H9 (cell line): ENCODE measurements at regions not wholly inside any gene's neighbourhood (a gene's known extent, or its start where the extent isn't known, plus 50 kb on each side); places are given as distances from the start of the nearest gene placed in this dataset.

Source experiments
- DNase-seq: peaks from one replicate; pipeline ENCODE4 v3.0.0-alpha.2; 2017
- H2AFZ ChIP-seq: one replicate; pipeline ENCODE4 v1.6.1; 2013; ENCODE audit warnings: mild to moderate bottlenecking, low read length, control low read depth, moderate library complexity
- H2AK5ac ChIP-seq: 2 replicates; pipeline ENCODE4 v1.6.1; 2013; ENCODE audit warnings: low read length, control low read depth, mixed read lengths; ENCODE audit not compliant: insufficient read length
- H2BK120ac ChIP-seq: one replicate; pipeline ENCODE4 v1.6.1; 2013; ENCODE audit warnings: low read depth, mild to moderate bottlenecking, low read length, control low read depth, inconsistent platforms; ENCODE audit not compliant: poor library complexity, severe bottlenecking
- H2BK12ac ChIP-seq: 2 replicates; pipeline ENCODE4 v1.6.1; 2013; ENCODE audit warnings: low read length, control low read depth, mixed read lengths, low read depth; ENCODE audit not compliant: insufficient read length
- H2BK15ac ChIP-seq: 2 replicates; pipeline ENCODE4 v1.6.1; 2013; ENCODE audit warnings: low read depth, low read length, control low read depth
- H2BK20ac ChIP-seq: one replicate; pipeline ENCODE4 v1.6.1; 2013; ENCODE audit warnings: low read depth, mild to moderate bottlenecking, low read length, control low read depth, inconsistent platforms; ENCODE audit not compliant: poor library complexity, severe bottlenecking
- H2BK5ac ChIP-seq: 2 replicates; pipeline ENCODE4 v1.6.1; 2013; ENCODE audit warnings: low read length, control low read depth, mixed read lengths; ENCODE audit not compliant: insufficient read length
- H3K14ac ChIP-seq: 2 replicates; pipeline ENCODE4 v1.6.1; 2013; ENCODE audit warnings: low read length, control low read depth; ENCODE audit not compliant: insufficient read depth
- H3K18ac ChIP-seq: 2 replicates; pipeline ENCODE4 v1.6.1; 2013; ENCODE audit warnings: low read depth, mild to moderate bottlenecking, mixed read lengths, low read length, control low read depth; ENCODE audit not compliant: insufficient read length
- H3K23ac ChIP-seq: 2 replicates; pipeline ENCODE4 v1.6.1; 2013; ENCODE audit warnings: low read length, control low read depth, mixed read lengths, low read depth; ENCODE audit not compliant: insufficient read length
- H3K23me2 ChIP-seq: 2 replicates; pipeline ENCODE4 v1.6.1; 2013; ENCODE audit warnings: low read depth, mild to moderate bottlenecking, mixed read lengths, low read length, control low read depth; ENCODE audit not compliant: insufficient read length, poor library complexity, severe bottlenecking
- H3K27ac ChIP-seq: 2 replicates; pipeline ENCODE4 v1.5.1; 2013; ENCODE audit warnings: low read length, control low read depth, mixed read lengths, low read depth; ENCODE audit not compliant: insufficient read length
- H3K27me3 ChIP-seq: 2 replicates; pipeline ENCODE4 v1.6.1; 2013; ENCODE audit warnings: low read length, control low read depth, inconsistent platforms; ENCODE audit not compliant: insufficient read depth
- H3K4ac ChIP-seq: 2 replicates; pipeline ENCODE4 v1.6.1; 2013; ENCODE audit warnings: low read depth, mild to moderate bottlenecking, control low read depth, inconsistent platforms, low read length, moderate library complexity
- H3K4me1 ChIP-seq: 2 replicates; pipeline ENCODE4 v1.6.1; 2013; ENCODE audit warnings: low read length, control low read depth, inconsistent platforms; ENCODE audit not compliant: insufficient read depth
- H3K4me2 ChIP-seq: 2 replicates; pipeline ENCODE4 v1.6.1; 2013; ENCODE audit warnings: low read length, control low read depth, mixed read lengths; ENCODE audit not compliant: insufficient read length, insufficient read depth
- H3K56ac ChIP-seq: 2 replicates; pipeline ENCODE4 v1.6.1; 2013; ENCODE audit warnings: low read depth, mild to moderate bottlenecking, mixed read lengths, low read length, control low read depth; ENCODE audit not compliant: insufficient read length
- H3K79me1 ChIP-seq: 2 replicates; pipeline ENCODE4 v1.6.1; 2013; ENCODE audit warnings: low read depth, mild to moderate bottlenecking, moderate library complexity, low read length, control low read depth, inconsistent platforms; ENCODE audit not compliant: insufficient read depth, poor library complexity, severe bottlenecking
- H3K79me2 ChIP-seq: 2 replicates; pipeline ENCODE4 v1.6.1; 2013; ENCODE audit warnings: low read length, control low read depth, inconsistent platforms; ENCODE audit not compliant: insufficient read depth
- H3K9ac ChIP-seq: 2 replicates; pipeline ENCODE4 v1.6.1; 2013; ENCODE audit warnings: low read length, control low read depth, mixed read lengths; ENCODE audit not compliant: insufficient read length; ENCODE audit errors: extremely low read depth
- H3K9me3 ChIP-seq: one replicate; pipeline ENCODE4 v1.6.1; 2013; ENCODE audit warnings: low read depth, low read length, inconsistent platforms; ENCODE audit not compliant: control insufficient read depth
- H3T11ph ChIP-seq: one replicate; pipeline ENCODE4 v1.6.1; 2013; ENCODE audit warnings: mild to moderate bottlenecking, low read length, control low read depth, inconsistent platforms
- H4K20me1 ChIP-seq: one replicate; pipeline ENCODE4 v1.6.1; 2013; ENCODE audit not compliant: control insufficient read depth, insufficient read length, insufficient read depth
- H4K5ac ChIP-seq: 2 replicates; pipeline ENCODE4 v1.6.1; 2013; ENCODE audit warnings: low read depth, mild to moderate bottlenecking, mixed read lengths, low read length, control low read depth; ENCODE audit not compliant: insufficient read length
- H4K8ac ChIP-seq: replicated peaks from 2 replicates; pipeline ENCODE4 v1.6.1; 2013; ENCODE audit warnings: low read length, control low read depth, mixed read lengths, low read depth; ENCODE audit not compliant: insufficient read length
- H4K91ac ChIP-seq: 2 replicates; pipeline ENCODE4 v1.6.1; 2013; ENCODE audit warnings: low read depth, mild to moderate bottlenecking, moderate library complexity, mixed read lengths, low read length, control low read depth; ENCODE audit not compliant: insufficient read length
- H3K27ac Mint-ChIP-seq, 3 experiments: 2 replicates in 2 of 3; 3 replicates in 1 of 3; pipeline ENCODE4 v1.8.0; 2020 to 2021; ENCODE audit warnings: mixed read lengths in 3 of 3, mild to moderate bottlenecking in 1 of 3, moderate library complexity in 1 of 3
- H3K27me3 Mint-ChIP-seq: 2 replicates; pipeline ENCODE4 v1.8.0; 2021; ENCODE audit warnings: low read depth, mild to moderate bottlenecking, moderate library complexity, mixed read lengths
- H3K36me3 Mint-ChIP-seq, 3 experiments: 2 replicates in 2 of 3; 3 replicates in 1 of 3; pipeline ENCODE4 v1.8.0; 2020 to 2021; ENCODE audit warnings: low read depth in 3 of 3, mixed read lengths in 3 of 3; ENCODE audit not compliant: insufficient read depth in 1 of 3
- H3K4me1 Mint-ChIP-seq, 2 experiments: 2 replicates each; pipeline ENCODE4 v1.8.0; 2020; ENCODE audit warnings: mixed read lengths in 2 of 2
- H3K4me3 Mint-ChIP-seq, 2 experiments: 2 replicates in 1 of 2; 3 replicates in 1 of 2; pipeline ENCODE4 v1.8.0; 2020 to 2021; ENCODE audit warnings: mild to moderate bottlenecking in 2 of 2, mixed read lengths in 2 of 2, moderate library complexity in 1 of 2
- H3K9me3 Mint-ChIP-seq, 2 experiments: 2 replicates in 1 of 2; 3 replicates in 1 of 2; pipeline ENCODE4 v1.8.0; 2020; ENCODE audit warnings: mild to moderate bottlenecking in 2 of 2, mixed read lengths in 2 of 2, moderate library complexity in 1 of 2
- WGBS: extraction: QIAGEN DNeasy Blood & Tissue Kit; methylation state at CpG from one replicate; pipeline ENCODE4 v1.1.7; 2013; ENCODE audit warnings: missing lambda C conversion rate, low lambda C conversion rate, mixed read lengths; ENCODE audit not compliant: insufficient read length; ENCODE audit errors: extremely low coverage; 5-methylcytosine and 5-hydroxymethylcytosine counted together
- TF ChIP-seq, protein P1 (sequence below): fragments of 200-600 bp; sonication (generic); conservative IDR thresholded peaks from 3 replicates; pipeline ENCODE4 v1.8.0; 2021; ENCODE audit warnings: antibody characterized with exemption, mild to moderate bottlenecking

DNA sequence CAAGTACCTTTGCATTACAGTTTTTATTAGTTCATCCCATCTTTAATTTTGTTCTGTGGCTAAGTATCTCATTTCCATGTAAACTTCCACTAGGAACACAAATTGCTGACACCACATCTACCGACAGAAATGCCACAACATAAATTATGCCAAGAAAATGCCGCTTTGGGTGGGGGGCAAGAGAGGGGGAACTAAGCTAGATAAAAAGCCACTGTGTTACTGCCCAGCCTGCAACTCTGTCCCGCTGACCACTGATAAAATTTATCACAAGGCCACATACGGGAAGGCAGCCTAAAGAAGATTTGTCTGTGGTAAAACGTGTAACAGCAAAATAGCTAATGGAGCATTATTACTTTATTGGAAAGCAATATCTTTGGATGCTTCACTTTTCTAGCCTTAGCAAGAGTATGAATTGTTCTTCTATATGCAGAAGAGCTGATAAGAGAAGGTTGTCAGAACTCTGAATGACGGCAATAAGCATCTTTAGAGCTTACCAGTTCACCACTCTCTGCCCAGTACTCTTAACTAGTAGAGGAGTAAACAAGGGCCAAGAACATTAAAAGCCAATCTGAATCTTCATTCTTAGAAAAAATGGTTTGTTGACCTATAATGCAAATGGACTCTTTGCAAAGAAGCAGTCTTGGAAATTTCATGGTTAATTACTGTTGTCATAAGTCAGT, 172.2 kb upstream of the MEF2C start:
- no peaks in the 10 kb centered on the region for H3K79me1 ChIP-seq
- H3K27me3 ChIP-seq = no peaks in the 10 kb centered on the region
- H3K4me3 Mint-ChIP-seq = no peak overlapping the region
- DNase-seq = no peak
- H3K14ac ChIP-seq = no peak overlapping the region
- no peak overlapping the region for H2BK5ac ChIP-seq
- no peak overlapping the region for H3K9ac ChIP-seq
- H3K36me3 Mint-ChIP-seq = peaks cover 5 to 10% (median 7%) of the 10 kb centered on the region in 3 experiments
- H3K4me1 ChIP-seq = no peaks in the 10 kb centered on the region
- H3K27ac Mint-ChIP-seq = no peak overlapping the region
- H2AFZ ChIP-seq = no peak overlapping the region
- H4K91ac ChIP-seq = no peak overlapping the region
- no peak overlapping the region for H3K23ac ChIP-seq
- no peak overlapping the region for H3K4me2 ChIP-seq
- no peak overlapping the region for H4K8ac ChIP-seq
- H3K9me3 ChIP-seq = peaks cover 12% of the 10 kb centered on the region
- no peak overlapping the region for H2AK5ac ChIP-seq
- no CpG with 5 or more reads among the region's 6 CpGs for WGBS
- H3T11ph ChIP-seq = no peak overlapping the region
- no peaks in the 10 kb centered on the region; a peak in 1 of 4 replicates for H3K4me1 Mint-ChIP-seq
- no peak overlapping the region for H4K5ac ChIP-seq
- TF ChIP-seq, protein P1, sequence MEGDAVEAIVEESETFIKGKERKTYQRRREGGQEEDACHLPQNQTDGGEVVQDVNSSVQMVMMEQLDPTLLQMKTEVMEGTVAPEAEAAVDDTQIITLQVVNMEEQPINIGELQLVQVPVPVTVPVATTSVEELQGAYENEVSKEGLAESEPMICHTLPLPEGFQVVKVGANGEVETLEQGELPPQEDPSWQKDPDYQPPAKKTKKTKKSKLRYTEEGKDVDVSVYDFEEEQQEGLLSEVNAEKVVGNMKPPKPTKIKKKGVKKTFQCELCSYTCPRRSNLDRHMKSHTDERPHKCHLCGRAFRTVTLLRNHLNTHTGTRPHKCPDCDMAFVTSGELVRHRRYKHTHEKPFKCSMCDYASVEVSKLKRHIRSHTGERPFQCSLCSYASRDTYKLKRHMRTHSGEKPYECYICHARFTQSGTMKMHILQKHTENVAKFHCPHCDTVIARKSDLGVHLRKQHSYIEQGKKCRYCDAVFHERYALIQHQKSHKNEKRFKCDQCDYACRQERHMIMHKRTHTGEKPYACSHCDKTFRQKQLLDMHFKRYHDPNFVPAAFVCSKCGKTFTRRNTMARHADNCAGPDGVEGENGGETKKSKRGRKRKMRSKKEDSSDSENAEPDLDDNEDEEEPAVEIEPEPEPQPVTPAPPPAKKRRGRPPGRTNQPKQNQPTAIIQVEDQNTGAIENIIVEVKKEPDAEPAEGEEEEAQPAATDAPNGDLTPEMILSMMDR = no peak
- peaks cover 9 to 14% of the 10 kb centered on the region in 2 experiments for H3K9me3 Mint-ChIP-seq
- H3K23me2 ChIP-seq = no peaks in the 10 kb centered on the region
- no peaks in the 10 kb centered on the region for H3K27me3 Mint-ChIP-seq
- no peak overlapping the region for H3K27ac ChIP-seq
- H2BK120ac ChIP-seq = no peak overlapping the region
- H3K79me2 ChIP-seq = no peaks in the 10 kb centered on the region
- H4K20me1 ChIP-seq = no peaks in the 10 kb centered on the region
- H3K56ac ChIP-seq = no peak overlapping the region
- H3K18ac ChIP-seq = no peak overlapping the region
- H3K4ac ChIP-seq = no peak overlapping the region
- no peak overlapping the region for H2BK12ac ChIP-seq
- H2BK20ac ChIP-seq = no peak overlapping the region
- H2BK15ac ChIP-seq = no peak overlapping the region
